Mesothelial cell of epicardium (in vitro differentiated cells): ENCODE measurements at regions not wholly inside any gene's neighbourhood (a gene's known extent, or its start where the extent isn't known, plus 50 kb on each side); places are given as distances from the start of the nearest gene placed in this dataset.

Source experiments
- DNase-seq, 2 experiments: peaks; one replicate each; pipeline ENCODE4 v3.0.0; 2021; ENCODE audit warnings: low spot score in 2 of 2; ENCODE audit not compliant: unreplicated experiment in 2 of 2
- H3K27ac Mint-ChIP-seq: 2 replicates; pipeline ENCODE4 v1.8.0; 2021; ENCODE audit warnings: mixed read lengths
- H3K27me3 Mint-ChIP-seq: 2 replicates; pipeline ENCODE4 v1.8.0; 2021; ENCODE audit warnings: low read depth, mixed read lengths
- H3K36me3 Mint-ChIP-seq: 2 replicates; pipeline ENCODE4 v1.8.0; 2021; ENCODE audit warnings: mixed read lengths
- H3K4me1 Mint-ChIP-seq: 2 replicates; pipeline ENCODE4 v1.8.0; 2021; ENCODE audit warnings: mixed read lengths
- H3K4me3 Mint-ChIP-seq: 2 replicates; pipeline ENCODE4 v1.8.0; 2021; ENCODE audit warnings: mild to moderate bottlenecking, moderate library complexity, mixed read lengths
- H3K9me3 Mint-ChIP-seq: 2 replicates; pipeline ENCODE4 v1.8.0; 2021; ENCODE audit warnings: mixed read lengths
- CTCF ChIP-seq: fragments of 200-600 bp; sonication (generic); IDR thresholded peaks from one replicate; pipeline ENCODE4 v1.5.0; 2021; ENCODE audit warnings: antibody characterized with exemption; ENCODE audit not compliant: unreplicated experiment

DNA sequence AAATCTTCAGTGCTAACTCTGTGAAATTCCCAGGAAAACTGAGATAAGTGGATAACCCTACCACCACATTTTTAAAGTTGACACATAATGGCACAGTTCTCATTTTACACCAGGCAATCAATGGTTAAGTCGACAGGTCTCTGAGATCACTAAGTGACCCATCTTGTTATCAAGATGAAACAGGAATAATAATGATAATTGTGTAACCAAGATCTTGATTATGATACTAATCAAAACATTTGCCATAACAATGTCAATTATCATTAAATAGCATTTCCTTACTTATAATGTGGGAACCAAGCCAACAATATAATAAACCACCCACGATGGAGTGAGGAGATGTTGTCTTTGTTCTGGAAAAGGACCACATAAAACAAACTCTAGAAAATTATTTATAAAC, 541.6 kb downstream of the TFAP2B start:
- DNase-seq = no peak
- Mint-ChIP-seq H3K4me1 (peaks cover 16% of the 10 kb centered on the region), H3K4me3 (no peak overlapping the region), H3K27me3 (peaks cover 2% of the 10 kb centered on the region), H3K9me3 (no peaks in the 10 kb centered on the region), H3K27ac (no peak overlapping the region), H3K36me3 (no peaks in the 10 kb centered on the region)
- no peak for TF ChIP-seq CTCF

DNA sequence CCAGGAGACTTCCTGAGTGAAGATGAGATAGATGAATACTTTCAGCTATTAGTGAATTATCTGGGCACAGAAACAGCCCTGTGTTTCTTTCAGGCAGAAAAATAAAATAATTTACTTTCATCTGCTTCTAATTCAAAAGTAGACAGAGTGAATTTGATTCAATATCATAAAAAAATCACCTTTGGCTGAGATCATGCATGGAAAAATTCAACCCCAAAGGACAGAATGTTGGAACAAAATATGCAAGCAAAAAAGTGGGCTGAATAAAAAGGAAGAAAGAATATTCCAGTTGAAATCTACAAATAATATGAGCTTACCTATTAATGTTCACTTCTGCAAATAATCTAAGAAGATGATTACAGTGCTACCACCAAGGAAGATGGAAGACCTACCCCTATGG, 546.9 kb downstream of the TFAP2B start:
- no peak overlapping the region for H3K4me3 Mint-ChIP-seq
- DNase-seq = no peak
- no peak for TF ChIP-seq CTCF
- no peaks in the 10 kb centered on the region for H3K27me3 Mint-ChIP-seq
- H3K27ac Mint-ChIP-seq = no peak overlapping the region
- no peaks in the 10 kb centered on the region for H3K9me3 Mint-ChIP-seq
- H3K4me1 Mint-ChIP-seq = peaks cover 3% of the 10 kb centered on the region
- no peaks in the 10 kb centered on the region for H3K36me3 Mint-ChIP-seq

DNA sequence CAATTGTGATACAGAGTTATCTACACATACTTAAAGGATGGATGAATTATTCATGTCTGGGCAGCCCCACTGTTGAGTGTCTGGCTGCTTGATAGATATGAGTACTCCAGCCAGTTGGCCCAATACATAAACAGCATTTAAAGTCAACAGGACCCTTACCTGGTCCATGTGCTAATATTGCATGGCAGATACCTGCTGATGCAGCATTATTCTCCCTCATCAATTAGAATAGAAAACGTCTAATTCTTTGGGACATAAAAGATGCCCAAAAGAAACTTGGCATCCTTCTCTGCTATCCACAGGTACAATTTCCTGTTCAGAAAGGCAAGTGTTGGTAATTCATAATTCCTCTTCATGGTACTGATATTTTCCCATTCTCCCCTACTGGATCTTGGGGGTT, 550.8 kb downstream of the TFAP2B start:
- H3K27me3 Mint-ChIP-seq = no peaks in the 10 kb centered on the region
- no peaks in the 10 kb centered on the region for H3K9me3 Mint-ChIP-seq
- no peak for DNase-seq
- no peaks in the 10 kb centered on the region for H3K4me1 Mint-ChIP-seq
- TF ChIP-seq CTCF = no peak
- H3K36me3 Mint-ChIP-seq = no peaks in the 10 kb centered on the region
- no peak overlapping the region for H3K4me3 Mint-ChIP-seq
- H3K27ac Mint-ChIP-seq = no peak overlapping the region

GRCh38 chr6:51382847-51383246, 564.2 kb downstream of the TFAP2B start:
- Mint-ChIP-seq H3K4me1 (peaks cover 18% of the 10 kb centered on the region), H3K36me3 (peaks cover 2% of the 10 kb centered on the region), H3K9me3 (peaks cover 19% of the 10 kb centered on the region), H3K27me3 (no peaks in the 10 kb centered on the region), H3K4me3 (no peak overlapping the region), H3K27ac (no peak overlapping the region)
- DNase-seq = no peak
- TF ChIP-seq CTCF = no peak

DNA sequence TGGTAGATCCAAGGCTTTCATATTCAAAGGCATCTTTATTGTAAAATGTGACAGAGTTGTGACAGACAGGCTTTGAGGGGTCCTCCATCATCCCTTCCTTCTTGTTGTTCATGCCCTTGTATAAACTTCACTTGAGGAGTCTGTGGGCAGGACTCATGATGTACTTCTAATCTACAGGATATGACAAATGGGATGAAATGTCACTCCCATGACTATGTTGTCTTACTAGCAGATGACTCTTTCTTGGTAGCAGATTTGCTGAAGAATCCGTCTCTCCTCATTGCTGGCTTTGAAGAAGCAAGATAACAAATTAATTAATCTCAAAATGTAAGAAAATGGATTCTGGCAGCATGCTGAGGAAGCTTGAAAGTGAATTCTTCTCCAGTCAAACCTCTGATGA, 566.1 kb downstream of the TFAP2B start:
- peaks cover 2% of the 10 kb centered on the region for H3K36me3 Mint-ChIP-seq
- TF ChIP-seq CTCF = no peak
- H3K27me3 Mint-ChIP-seq = no peaks in the 10 kb centered on the region
- H3K27ac Mint-ChIP-seq = no peak overlapping the region
- H3K9me3 Mint-ChIP-seq = peaks cover 19% of the 10 kb centered on the region
- H3K4me1 Mint-ChIP-seq = peaks cover 24% of the 10 kb centered on the region
- no peak for DNase-seq
- H3K4me3 Mint-ChIP-seq = no peak overlapping the region

DNA sequence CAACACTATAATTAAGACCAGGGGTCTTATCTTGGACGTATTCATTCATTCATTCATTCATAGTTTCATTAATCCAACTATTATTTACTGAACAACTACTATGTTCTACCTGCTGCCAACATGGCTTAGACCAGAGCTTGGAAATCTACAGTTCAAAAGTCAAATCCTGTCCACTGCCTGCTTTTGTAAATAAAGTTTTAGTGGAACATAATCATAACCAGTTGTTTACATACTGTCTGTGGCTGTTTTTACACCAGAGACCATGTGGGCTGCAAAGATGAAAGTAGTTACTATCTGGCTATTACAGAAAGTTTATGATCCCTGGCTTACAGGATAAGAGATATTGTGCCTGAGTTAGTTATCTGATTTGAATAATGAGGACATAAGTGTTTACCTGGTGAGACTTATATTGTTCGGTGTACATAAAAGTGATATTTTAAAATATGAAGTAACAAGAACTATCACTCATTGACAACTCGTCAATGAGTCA, 567.7 kb downstream of the TFAP2B start:
- no peak for TF ChIP-seq CTCF
- no peak overlapping the region for H3K4me3 Mint-ChIP-seq
- peaks cover 19% of the 10 kb centered on the region for H3K9me3 Mint-ChIP-seq
- no peak overlapping the region for H3K27ac Mint-ChIP-seq
- no peaks in the 10 kb centered on the region for H3K27me3 Mint-ChIP-seq
- H3K36me3 Mint-ChIP-seq = peaks cover 2% of the 10 kb centered on the region
- DNase-seq = no peak
- H3K4me1 Mint-ChIP-seq = peaks cover 31% of the 10 kb centered on the region
